ENCODE measurements at regions not wholly inside any gene's neighbourhood (a gene's known extent, or its start where the extent isn't known, plus 50 kb on each side); places are given as distances from the start of the nearest gene placed in this dataset.
"Not testable (repeated sequence)": the region's sequence is repeated elsewhere in the genome, so short reads cannot be mapped to it uniquely, and the experiment has no call there.

GRCh38 chr5:164277720-164278119 is 772.3 kb downstream of the MAT2B start:
- no peak for DNase-seq (ENCODE audit: low read depth)

GRCh38 chr5:164289526-164289925 is 784.1 kb downstream of the MAT2B start:
- no peak for DNase-seq (ENCODE audit: low read depth)

- DNase-seq (ENCODE audit: low read depth), result no peak
These were observed 791.2 kb downstream of the MAT2B start for GRCh38 chr5:164296603-164297080.

- DNase-seq (ENCODE audit: low read depth), result no peak
These were observed 792.7 kb downstream of the MAT2B start for GRCh38 chr5:164298165-164298564.

- DNase-seq (ENCODE audit: low read depth), result no peak
These were observed 794.9 kb downstream of the MAT2B start for GRCh38 chr5:164300295-164300694.

- DNase-seq (ENCODE audit: low read depth), result no peak
These were observed 795.7 kb downstream of the MAT2B start for GRCh38 chr5:164301136-164301535.

GRCh38 chr5:164301708-164302107 is 796.3 kb downstream of the MAT2B start:
- DNase-seq (ENCODE audit: low read depth), result no peak

- no peak for DNase-seq (ENCODE audit: low read depth)
These were observed 797.3 kb downstream of the MAT2B start for GRCh38 chr5:164302533-164303235.

GRCh38 chr5:164303646-164304215 is 798.3 kb downstream of the MAT2B start:
- DNase-seq (ENCODE audit: low read depth), result no peak

- no peak for DNase-seq (ENCODE audit: low read depth)
These were observed 801.2 kb downstream of the MAT2B start for GRCh38 chr5:164306662-164307061.

GRCh38 chr5:164312801-164313200 is 807.4 kb downstream of the MAT2B start:
- DNase-seq (ENCODE audit: low read depth), result no peak

GRCh38 chr5:164317676-164318075 is 812.3 kb downstream of the MAT2B start:
- DNase-seq (ENCODE audit: low read depth), result no peak

GRCh38 chr5:164319161-164319560 is 813.7 kb downstream of the MAT2B start:
- no peak for DNase-seq (ENCODE audit: low read depth)

- DNase-seq (ENCODE audit: low read depth), result no peak
These were observed 818.8 kb downstream of the MAT2B start for GRCh38 chr5:164324239-164324638.

GRCh38 chr5:164326219-164326618 is 820.8 kb downstream of the MAT2B start:
- DNase-seq (ENCODE audit: low read depth), result no peak

- not testable (repeated sequence) for DNase-seq (ENCODE audit: low read depth)
These were observed 821.7 kb downstream of the MAT2B start for GRCh38 chr5:164327166-164327565.

GRCh38 chr5:164332349-164333196 is 827.2 kb downstream of the MAT2B start:
- DNase-seq (ENCODE audit: low read depth), result no peak

- no peak for DNase-seq (ENCODE audit: low read depth)
These were observed 830.4 kb downstream of the MAT2B start for GRCh38 chr5:164335837-164336236.

- DNase-seq (ENCODE audit: low read depth), result no peak
These were observed 830.9 kb downstream of the MAT2B start for GRCh38 chr5:164336276-164336675.

GRCh38 chr5:164336906-164337305 is 831.5 kb downstream of the MAT2B start:
- no peak for DNase-seq (ENCODE audit: low read depth)

- DNase-seq (ENCODE audit: low read depth), result no peak
These were observed 835.7 kb downstream of the MAT2B start for GRCh38 chr5:164341056-164341619.

- no peak for DNase-seq (ENCODE audit: low read depth)
These were observed 839.9 kb downstream of the MAT2B start for GRCh38 chr5:164345173-164345849.

Data from RPMI7951 (cell line).